HEK293 (cell line): ENCODE measurements at regions not wholly inside any gene's neighbourhood (a gene's known extent, or its start where the extent isn't known, plus 50 kb on each side); places are given as distances from the start of the nearest gene placed in this dataset.

Experiments used
- CTCF ChIA-PET: fragments of 350-600 bp; formaldehyde crosslinking; extraction: SDS; loops from one replicate; lab custom pipeline; 2021; ENCODE audit warnings: antibody characterized with exemption; lab: Yijun Ruan, JAX
- POLR2A ChIA-PET: fragments of 300-600 bp; formaldehyde crosslinking; extraction: SDS; loops from one replicate; lab custom pipeline; 2020; ENCODE audit warnings: antibody characterized with exemption, inconsistent platforms; lab: Yijun Ruan, JAX
- H3K27ac ChIP-seq: fragments of 200-500 bp; sonication (Bioruptor generic); 2 replicates; pipeline ENCODE4 v1.5.1; 2014; ENCODE audit warnings: low read depth, low read length, control low read depth, inconsistent platforms; ENCODE audit errors: extremely low read depth
- H3K36me3 ChIP-seq, 2 experiments: fragments of 200-500 bp in 1 of 2; sonication (Bioruptor generic) in 1 of 2; 1 replicate in 1 of 2; 2 replicates in 1 of 2; pipeline ENCODE4 v1.5.1; 2014 to 2017; ENCODE audit warnings: inconsistent platforms in 2 of 2, low read length in 2 of 2; ENCODE audit not compliant: control insufficient read depth in 2 of 2, insufficient read depth in 1 of 2
- H3K4me1 ChIP-seq: fragments of 200-500 bp; sonication (Bioruptor generic); 2 replicates; pipeline ENCODE4 v1.5.1; 2014; ENCODE audit warnings: mild to moderate bottlenecking, low read length, inconsistent platforms; ENCODE audit not compliant: control insufficient read depth, insufficient read depth
- H3K4me3 ChIP-seq: 2 replicates; pipeline ENCODE4 v1.5.1; 2011; ENCODE audit warnings: low read depth, mild to moderate bottlenecking, control low read depth, low read length, moderate library complexity
- H3K9me3 ChIP-seq: fragments of 200-500 bp; sonication (Bioruptor generic); 2 replicates; pipeline ENCODE4 v1.5.1; 2014; ENCODE audit warnings: low read depth, low read length, inconsistent platforms; ENCODE audit not compliant: control insufficient read depth, insufficient read depth
- BCL6B ChIP-seq: fragments of 450-650 bp; formaldehyde crosslinking; IDR thresholded peaks from 2 replicates; pipeline ENCODE4 v1.5.1; 2017; ENCODE audit warnings: missing biosample characterization, missing genetic modification characterization
- GLIS1 ChIP-seq: fragments of 450-650 bp; formaldehyde crosslinking; IDR thresholded peaks from 2 replicates; pipeline ENCODE4 v1.5.1; 2016; ENCODE audit warnings: missing biosample characterization, missing genetic modification characterization
- HOXD13 ChIP-seq: sonication (generic); formaldehyde crosslinking; IDR thresholded peaks from 2 replicates; pipeline ENCODE4 v1.8.0; 2022; ENCODE audit warnings: missing genetic modification reagents, borderline replicate concordance
- IKZF3 ChIP-seq: fragments of 450-650 bp; IDR thresholded peaks from 2 replicates; pipeline ENCODE4 v1.5.0; 2018; ENCODE audit warnings: missing biosample characterization, mild to moderate bottlenecking, missing genetic modification characterization, moderate library complexity
- PRDM4 ChIP-seq: fragments of 450-650 bp; formaldehyde crosslinking; IDR thresholded peaks from 2 replicates; pipeline ENCODE4 v1.5.1; 2017; ENCODE audit warnings: missing biosample characterization, missing genetic modification characterization
- ZBTB49 ChIP-seq: fragments of 450-650 bp; formaldehyde crosslinking; IDR thresholded peaks from 2 replicates; pipeline ENCODE4 v1.5.1; 2016; ENCODE audit warnings: missing biosample characterization, missing genetic modification characterization, low read depth
- ZFP69B ChIP-seq: fragments of 450-650 bp; formaldehyde crosslinking; IDR thresholded peaks from 2 replicates; pipeline ENCODE4 v1.5.1; 2016; ENCODE audit warnings: missing biosample characterization, missing genetic modification characterization
- ZIC2 ChIP-seq: fragments of 450-650 bp; formaldehyde crosslinking; IDR thresholded peaks from 2 replicates; pipeline ENCODE4 v1.5.1; 2016; ENCODE audit warnings: missing biosample characterization, missing genetic modification characterization
- ZNF10 ChIP-seq: fragments of 450-650 bp; formaldehyde crosslinking; IDR thresholded peaks from 2 replicates; pipeline ENCODE4 v1.5.1; 2017; ENCODE audit warnings: missing biosample characterization, missing genetic modification characterization
- ZNF132 ChIP-seq: fragments of 450-650 bp; formaldehyde crosslinking; IDR thresholded peaks from 2 replicates; pipeline ENCODE4 v1.5.1; 2017; ENCODE audit warnings: missing biosample characterization, missing genetic modification characterization, borderline replicate concordance
- ZNF266 ChIP-seq: fragments of 450-650 bp; formaldehyde crosslinking; IDR thresholded peaks from 2 replicates; pipeline ENCODE4 v1.5.1; 2016; ENCODE audit warnings: missing biosample characterization, missing genetic modification characterization, low read depth
- ZNF561 ChIP-seq: fragments of 450-650 bp; IDR thresholded peaks from 2 replicates; pipeline ENCODE4 v1.5.1; 2018; ENCODE audit warnings: missing biosample characterization, missing genetic modification characterization, borderline replicate concordance
- ZNF600 ChIP-seq: fragments of 450-650 bp; formaldehyde crosslinking; IDR thresholded peaks from 2 replicates; pipeline ENCODE4 v1.5.1; 2016; ENCODE audit warnings: missing biosample characterization, missing genetic modification characterization
- ZNF654 ChIP-seq: fragments of 450-650 bp; formaldehyde crosslinking; IDR thresholded peaks from 2 replicates; pipeline ENCODE4 v1.5.1; 2016; ENCODE audit warnings: low read depth, missing biosample characterization, missing genetic modification characterization
- ZSCAN30 ChIP-seq: fragments of 450-650 bp; IDR thresholded peaks from 2 replicates; pipeline ENCODE4 v1.5.1; 2018; ENCODE audit warnings: missing biosample characterization, mild to moderate bottlenecking, missing genetic modification characterization, moderate library complexity
- TF ChIP-seq, protein P1 (sequence below): fragments of 450-650 bp; formaldehyde crosslinking; conservative IDR thresholded peaks from 2 replicates; pipeline ENCODE4 v1.5.1; 2016; ENCODE audit warnings: low read depth, missing biosample characterization, missing genetic modification characterization
- TF ChIP-seq, protein P2 (sequence below): fragments of 450-650 bp; formaldehyde crosslinking; IDR thresholded peaks from 2 replicates; pipeline ENCODE4 v1.5.1; 2016; ENCODE audit warnings: missing biosample characterization, missing genetic modification characterization
- TF ChIP-seq, protein P3 (sequence below): fragments of 450-650 bp; formaldehyde crosslinking; IDR thresholded peaks from 2 replicates; pipeline ENCODE4 v1.5.1; 2016; ENCODE audit warnings: missing biosample characterization, missing genetic modification characterization

- Histone ChIP-seq H3K4me3 (no peak overlapping the region), H3K27ac (no peak overlapping the region), H3K36me3 (no peaks in the 10 kb centered on the region), H3K9me3 (no peaks in the 10 kb centered on the region), H3K4me1 (no peaks in the 10 kb centered on the region)
- ChIA-PET CTCF (no interaction called here), POLR2A (no interaction called here)
- TF ChIP-seq, protein P1, sequence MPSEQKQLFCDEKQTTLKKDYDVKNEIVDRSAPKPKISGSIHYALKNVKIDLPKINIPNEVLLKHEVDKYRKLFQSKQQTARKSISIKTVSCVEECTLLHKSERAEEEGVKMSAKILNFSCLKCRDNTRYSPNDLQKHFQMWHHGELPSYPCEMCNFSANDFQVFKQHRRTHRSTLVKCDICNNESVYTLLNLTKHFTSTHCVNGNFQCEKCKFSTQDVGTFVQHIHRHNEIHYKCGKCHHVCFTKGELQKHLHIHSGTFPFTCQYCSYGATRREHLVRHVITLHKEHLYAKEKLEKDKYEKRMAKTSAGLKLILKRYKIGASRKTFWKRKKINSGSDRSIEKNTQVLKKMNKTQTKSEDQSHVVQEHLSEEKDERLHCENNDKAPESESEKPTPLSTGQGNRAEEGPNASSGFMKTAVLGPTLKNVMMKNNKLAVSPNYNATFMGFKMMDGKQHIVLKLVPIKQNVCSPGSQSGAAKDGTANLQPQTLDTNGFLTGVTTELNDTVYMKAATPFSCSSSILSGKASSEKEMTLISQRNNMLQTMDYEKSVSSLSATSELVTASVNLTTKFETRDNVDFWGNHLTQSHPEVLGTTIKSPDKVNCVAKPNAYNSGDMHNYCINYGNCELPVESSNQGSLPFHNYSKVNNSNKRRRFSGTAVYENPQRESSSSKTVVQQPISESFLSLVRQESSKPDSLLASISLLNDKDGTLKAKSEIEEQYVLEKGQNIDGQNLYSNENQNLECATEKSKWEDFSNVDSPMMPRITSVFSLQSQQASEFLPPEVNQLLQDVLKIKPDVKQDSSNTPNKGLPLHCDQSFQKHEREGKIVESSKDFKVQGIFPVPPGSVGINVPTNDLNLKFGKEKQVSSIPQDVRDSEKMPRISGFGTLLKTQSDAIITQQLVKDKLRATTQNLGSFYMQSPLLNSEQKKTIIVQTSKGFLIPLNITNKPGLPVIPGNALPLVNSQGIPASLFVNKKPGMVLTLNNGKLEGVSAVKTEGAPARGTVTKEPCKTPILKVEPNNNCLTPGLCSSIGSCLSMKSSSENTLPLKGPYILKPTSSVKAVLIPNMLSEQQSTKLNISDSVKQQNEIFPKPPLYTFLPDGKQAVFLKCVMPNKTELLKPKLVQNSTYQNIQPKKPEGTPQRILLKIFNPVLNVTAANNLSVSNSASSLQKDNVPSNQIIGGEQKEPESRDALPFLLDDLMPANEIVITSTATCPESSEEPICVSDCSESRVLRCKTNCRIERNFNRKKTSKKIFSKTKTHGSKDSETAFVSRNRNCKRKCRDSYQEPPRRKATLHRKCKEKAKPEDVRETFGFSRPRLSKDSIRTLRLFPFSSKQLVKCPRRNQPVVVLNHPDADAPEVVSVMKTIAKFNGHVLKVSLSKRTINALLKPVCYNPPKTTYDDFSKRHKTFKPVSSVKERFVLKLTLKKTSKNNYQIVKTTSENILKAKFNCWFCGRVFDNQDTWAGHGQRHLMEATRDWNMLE (tag by site-specific recombination), result no peak
- TF ChIP-seq ZSCAN30 (0 out of 2 replicates have a peak, but pooled peaks have one; percentile 34), ZFP69B (tag by site-specific recombination) (peak; percentile 89), ZIC2 (tag by site-specific recombination) (0 out of 2 replicates have a peak, but pooled peaks have one; percentile 15), ZNF654 (tag by site-specific recombination) (no peak), ZNF561 (tag by site-specific recombination) (no peak), ZNF10 (tag by site-specific recombination) (peak; percentile 76), BCL6B (tag by site-specific recombination) (no peak), ZNF600 (tag by site-specific recombination) (0 out of 2 replicates have a peak, but pooled peaks have one; percentile 24), GLIS1 (tag by site-specific recombination) (peak; percentile 64), ZBTB49 (tag by site-specific recombination) (no peak), ZNF132 (tag by site-specific recombination) (no peak), HOXD13 (no peak), IKZF3 (0 out of 2 replicates have a peak, but pooled peaks have one; percentile 24), ZNF266 (tag by site-specific recombination) (no peak), PRDM4 (no peak)
- TF ChIP-seq, protein P2, sequence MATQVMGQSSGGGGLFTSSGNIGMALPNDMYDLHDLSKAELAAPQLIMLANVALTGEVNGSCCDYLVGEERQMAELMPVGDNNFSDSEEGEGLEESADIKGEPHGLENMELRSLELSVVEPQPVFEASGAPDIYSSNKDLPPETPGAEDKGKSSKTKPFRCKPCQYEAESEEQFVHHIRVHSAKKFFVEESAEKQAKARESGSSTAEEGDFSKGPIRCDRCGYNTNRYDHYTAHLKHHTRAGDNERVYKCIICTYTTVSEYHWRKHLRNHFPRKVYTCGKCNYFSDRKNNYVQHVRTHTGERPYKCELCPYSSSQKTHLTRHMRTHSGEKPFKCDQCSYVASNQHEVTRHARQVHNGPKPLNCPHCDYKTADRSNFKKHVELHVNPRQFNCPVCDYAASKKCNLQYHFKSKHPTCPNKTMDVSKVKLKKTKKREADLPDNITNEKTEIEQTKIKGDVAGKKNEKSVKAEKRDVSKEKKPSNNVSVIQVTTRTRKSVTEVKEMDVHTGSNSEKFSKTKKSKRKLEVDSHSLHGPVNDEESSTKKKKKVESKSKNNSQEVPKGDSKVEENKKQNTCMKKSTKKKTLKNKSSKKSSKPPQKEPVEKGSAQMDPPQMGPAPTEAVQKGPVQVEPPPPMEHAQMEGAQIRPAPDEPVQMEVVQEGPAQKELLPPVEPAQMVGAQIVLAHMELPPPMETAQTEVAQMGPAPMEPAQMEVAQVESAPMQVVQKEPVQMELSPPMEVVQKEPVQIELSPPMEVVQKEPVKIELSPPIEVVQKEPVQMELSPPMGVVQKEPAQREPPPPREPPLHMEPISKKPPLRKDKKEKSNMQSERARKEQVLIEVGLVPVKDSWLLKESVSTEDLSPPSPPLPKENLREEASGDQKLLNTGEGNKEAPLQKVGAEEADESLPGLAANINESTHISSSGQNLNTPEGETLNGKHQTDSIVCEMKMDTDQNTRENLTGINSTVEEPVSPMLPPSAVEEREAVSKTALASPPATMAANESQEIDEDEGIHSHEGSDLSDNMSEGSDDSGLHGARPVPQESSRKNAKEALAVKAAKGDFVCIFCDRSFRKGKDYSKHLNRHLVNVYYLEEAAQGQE (tag by site-specific recombination), result no peak
- TF ChIP-seq, protein P3, sequence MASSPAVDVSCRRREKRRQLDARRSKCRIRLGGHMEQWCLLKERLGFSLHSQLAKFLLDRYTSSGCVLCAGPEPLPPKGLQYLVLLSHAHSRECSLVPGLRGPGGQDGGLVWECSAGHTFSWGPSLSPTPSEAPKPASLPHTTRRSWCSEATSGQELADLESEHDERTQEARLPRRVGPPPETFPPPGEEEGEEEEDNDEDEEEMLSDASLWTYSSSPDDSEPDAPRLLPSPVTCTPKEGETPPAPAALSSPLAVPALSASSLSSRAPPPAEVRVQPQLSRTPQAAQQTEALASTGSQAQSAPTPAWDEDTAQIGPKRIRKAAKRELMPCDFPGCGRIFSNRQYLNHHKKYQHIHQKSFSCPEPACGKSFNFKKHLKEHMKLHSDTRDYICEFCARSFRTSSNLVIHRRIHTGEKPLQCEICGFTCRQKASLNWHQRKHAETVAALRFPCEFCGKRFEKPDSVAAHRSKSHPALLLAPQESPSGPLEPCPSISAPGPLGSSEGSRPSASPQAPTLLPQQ (tag by site-specific recombination), result peak; percentile 90
Measured at GRCh38 chr12:94793191-94793595, 142.8 kb upstream of the TMCC3 start.
